Smooth muscle cell (in vitro differentiated cells): ENCODE measurements at regions not wholly inside any gene's neighbourhood (a gene's known extent, or its start where the extent isn't known, plus 50 kb on each side); places are given as distances from the start of the nearest gene placed in this dataset.
A peak's percentile ranks its signal among the peaks of the same experiment; 100 is the strongest.

Source experiments
- DNase-seq: peaks from one replicate; lab custom pipeline; 2025; ENCODE audit not compliant: unreplicated experiment; lab: John Stamatoyannopoulos, UW
- H2AFZ ChIP-seq: fragments of 200-600 bp; sonication (generic); 2 replicates; pipeline ENCODE4 v1.6.0; 2016; ENCODE audit warnings: antibody characterized with exemption, low read depth, mild to moderate bottlenecking
- H3F3A ChIP-seq: fragments of 200-600 bp; sonication (generic); 2 replicates; pipeline ENCODE4 v1.6.0; 2017; ENCODE audit warnings: antibody characterized with exemption, low read depth
- H3K27ac ChIP-seq: fragments of 200-600 bp; sonication (generic); 2 replicates; pipeline ENCODE4 v1.5.1; 2016; ENCODE audit warnings: low read depth, mild to moderate bottlenecking
- H3K27me3 ChIP-seq: fragments of 200-600 bp; sonication (generic); 2 replicates; pipeline ENCODE4 v1.6.1; 2016; ENCODE audit warnings: low read depth, mild to moderate bottlenecking
- H3K36me3 ChIP-seq: fragments of 200-600 bp; sonication (generic); 2 replicates; pipeline ENCODE4 v1.5.1; 2016; ENCODE audit warnings: low read depth
- H3K4me1 ChIP-seq: fragments of 200-600 bp; sonication (generic); 2 replicates; pipeline ENCODE4 v1.5.1; 2016; ENCODE audit warnings: low read depth
- H3K4me2 ChIP-seq: fragments of 200-600 bp; sonication (generic); 2 replicates; pipeline ENCODE4 v1.6.0; 2016; ENCODE audit warnings: mild to moderate bottlenecking
- H3K4me3 ChIP-seq: fragments of 200-600 bp; sonication (generic); 2 replicates; pipeline ENCODE4 v1.5.1; 2016; ENCODE audit warnings: mild to moderate bottlenecking
- H3K79me2 ChIP-seq: fragments of 200-600 bp; sonication (generic); 2 replicates; pipeline ENCODE4 v1.6.0; 2016; ENCODE audit warnings: low read depth, mild to moderate bottlenecking
- H3K9ac ChIP-seq: fragments of 200-600 bp; sonication (generic); 2 replicates; pipeline ENCODE4 v1.6.0; 2016; ENCODE audit warnings: low read depth
- H3K9me3 ChIP-seq: fragments of 200-600 bp; sonication (generic); replicated peaks from 2 replicates; pipeline ENCODE4 v1.5.1; 2016; ENCODE audit warnings: low read depth
- H4K20me1 ChIP-seq: fragments of 200-600 bp; sonication (generic); 2 replicates; pipeline ENCODE4 v1.6.0; 2016; ENCODE audit warnings: low read depth
- CTCF ChIP-seq: fragments of 200-600 bp; sonication (generic); IDR thresholded peaks from 2 replicates; pipeline ENCODE4 v1.5.1; 2017; ENCODE audit warnings: borderline replicate concordance, mild to moderate bottlenecking, antibody characterized with exemption; ENCODE audit not compliant: insufficient read depth, poor library complexity, severe bottlenecking
- WGBS: methylation state at CpG from one replicate; pipeline ENCODE4 v1.1.7; 2016; ENCODE audit warnings: low lambda C conversion rate; 5-methylcytosine and 5-hydroxymethylcytosine counted together

GRCh38 chr12:132413931-132414588, 75.9 kb upstream of the FBRSL1 start:
- Histone ChIP-seq H3K27ac (no peak overlapping the region), H3K4me2 (no peak overlapping the region), H4K20me1 (no peaks in the 10 kb centered on the region), H3K79me2 (no peaks in the 10 kb centered on the region), H3K4me1 (no peaks in the 10 kb centered on the region), H3K9ac (no peak overlapping the region), H3K4me3 (no peak overlapping the region), H3K27me3 (peaks cover 15% of the 10 kb centered on the region), H3K9me3 (no peaks in the 10 kb centered on the region), H3F3A (no peaks in the 10 kb centered on the region), H2AFZ (no peak overlapping the region), H3K36me3 (no peaks in the 10 kb centered on the region)
- WGBS: 49% methylated on average over 36 of the region's 36 CpGs
- TF ChIP-seq CTCF: peak; percentile 49
- DNase-seq: no peak

- no peak for DNase-seq
- no peak overlapping the region for H2AFZ ChIP-seq
- no peak overlapping the region for H3K4me2 ChIP-seq
- no peaks in the 10 kb centered on the region for H3K9me3 ChIP-seq
- H3K27ac ChIP-seq: no peak overlapping the region
- H3K36me3 ChIP-seq: no peaks in the 10 kb centered on the region
- H4K20me1 ChIP-seq: no peaks in the 10 kb centered on the region
- no peak overlapping the region for H3K4me3 ChIP-seq
- no peaks in the 10 kb centered on the region for H3K4me1 ChIP-seq
- no peaks in the 10 kb centered on the region for H3K27me3 ChIP-seq
- no peaks in the 10 kb centered on the region for H3F3A ChIP-seq
- H3K9ac ChIP-seq: no peak overlapping the region
- WGBS: 75% methylated on average over 5 of the region's 7 CpGs
- no peaks in the 10 kb centered on the region for H3K79me2 ChIP-seq
- no peak for TF ChIP-seq CTCF
Observed at GRCh38 chr12:132411457-132411856, 78.5 kb upstream of the FBRSL1 start.

GRCh38 chr12:132410849-132411248, 79.1 kb upstream of the FBRSL1 start:
- peaks cover 4% of the 10 kb centered on the region for H3K27me3 ChIP-seq
- no peak overlapping the region for H2AFZ ChIP-seq
- H3K27ac ChIP-seq: no peak overlapping the region
- 91% methylated on average over 14 of the region's 14 CpGs for WGBS
- H3K9ac ChIP-seq: no peak overlapping the region
- no peak for DNase-seq
- no peaks in the 10 kb centered on the region for H3K79me2 ChIP-seq
- no peak overlapping the region for H3K4me2 ChIP-seq
- H3F3A ChIP-seq: no peaks in the 10 kb centered on the region
- no peak for TF ChIP-seq CTCF
- H4K20me1 ChIP-seq: no peaks in the 10 kb centered on the region
- H3K36me3 ChIP-seq: no peaks in the 10 kb centered on the region
- H3K4me1 ChIP-seq: no peaks in the 10 kb centered on the region
- H3K4me3 ChIP-seq: no peak overlapping the region
- no peaks in the 10 kb centered on the region for H3K9me3 ChIP-seq

GRCh38 chr12:132410296-132410625, 79.7 kb upstream of the FBRSL1 start:
- Histone ChIP-seq H3K9ac (no peak overlapping the region), H3K36me3 (no peaks in the 10 kb centered on the region), H3K27ac (no peak overlapping the region), H3K9me3 (no peaks in the 10 kb centered on the region), H3K4me1 (no peaks in the 10 kb centered on the region), H3F3A (no peaks in the 10 kb centered on the region), H3K4me3 (no peak overlapping the region), H2AFZ (no peak overlapping the region), H3K4me2 (no peak overlapping the region), H3K27me3 (peaks cover 6% of the 10 kb centered on the region), H4K20me1 (no peaks in the 10 kb centered on the region), H3K79me2 (no peaks in the 10 kb centered on the region)
- TF ChIP-seq CTCF: no peak
- 76% methylated on average over 16 of the region's 18 CpGs for WGBS
- DNase-seq: no peak
